ENCODE measurements at regions not wholly inside any gene's neighbourhood (a gene's known extent, or its start where the extent isn't known, plus 50 kb on each side); places are given as distances from the start of the nearest gene placed in this dataset.
"Not testable (repeated sequence)": the region's sequence is repeated elsewhere in the genome, so short reads cannot be mapped to it uniquely, and the experiment has no call there.

DNA sequence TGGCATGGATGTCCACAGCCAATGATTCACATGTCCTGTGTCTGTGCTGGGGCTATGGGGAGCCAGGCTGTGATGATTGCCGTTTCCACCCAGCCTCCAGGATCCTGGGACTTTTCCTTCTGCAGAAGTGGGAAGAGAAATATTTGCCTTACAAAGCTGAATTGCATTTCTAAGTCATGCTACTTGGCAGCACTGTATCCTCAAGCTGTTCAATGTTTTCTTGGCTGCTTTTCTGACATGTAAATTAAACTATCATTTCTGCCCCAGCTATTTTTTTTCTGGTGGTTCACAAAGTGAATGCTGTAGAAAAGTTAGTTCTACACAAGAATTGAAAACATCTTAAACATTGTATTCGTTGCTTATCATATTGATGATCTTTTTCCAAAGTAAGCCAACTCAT is 51.9 kb upstream of the TCERG1L start:
- no peak for DNase-seq

- no peak for DNase-seq
These were observed 60.0 kb upstream of the TCERG1L start for GRCh38 chr10:131371571-131371970.

GRCh38 chr10:131381576-131381975 is 70.1 kb upstream of the TCERG1L start:
- no peak for DNase-seq

GRCh38 chr10:131385161-131385872 is 73.8 kb upstream of the TCERG1L start:
- DNase-seq, result not testable (repeated sequence)

DNA sequence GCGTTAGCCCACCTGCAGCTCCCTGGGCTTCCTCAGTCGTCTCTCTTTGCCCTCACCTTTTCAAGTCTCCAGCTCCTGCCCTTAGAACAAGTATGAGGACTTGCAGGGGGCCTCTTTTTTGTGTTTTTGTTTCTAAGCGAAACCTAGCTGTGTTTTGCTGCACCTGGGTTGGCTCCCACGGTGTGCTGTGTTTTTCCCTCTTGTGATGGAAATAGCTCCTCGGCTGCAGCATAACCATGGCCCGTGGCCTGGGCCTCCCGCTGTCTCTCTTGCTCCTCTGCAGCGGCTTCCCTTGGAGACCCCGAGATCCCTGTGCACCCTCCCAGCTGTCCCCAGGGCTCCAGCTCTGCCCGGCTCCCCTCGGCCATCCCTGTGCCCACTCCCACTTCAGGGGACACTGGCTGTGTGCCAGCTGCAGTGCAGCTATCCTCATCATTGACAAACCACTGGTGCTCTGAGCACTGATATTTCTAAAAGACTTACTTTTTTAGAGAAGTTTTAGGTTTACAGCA is 75.6 kb upstream of the TCERG1L start:
- DNase-seq, result no peak

GRCh38 chr10:131391936-131392335 is 80.4 kb upstream of the TCERG1L start:
- no peak for DNase-seq

GRCh38 chr10:131396121-131397050 is 84.9 kb upstream of the TCERG1L start:
- peak; percentile 45 for DNase-seq

GRCh38 chr10:131398166-131398565 is 86.6 kb upstream of the TCERG1L start:
- no peak for DNase-seq

GRCh38 chr10:131399981-131400380 is 88.5 kb upstream of the TCERG1L start:
- DNase-seq, result no peak

GRCh38 chr10:131400513-131400912 is 89.0 kb upstream of the TCERG1L start:
- DNase-seq, result no peak

- DNase-seq, result no peak
These were observed 91.5 kb upstream of the TCERG1L start for GRCh38 chr10:131402771-131403650.

DNA sequence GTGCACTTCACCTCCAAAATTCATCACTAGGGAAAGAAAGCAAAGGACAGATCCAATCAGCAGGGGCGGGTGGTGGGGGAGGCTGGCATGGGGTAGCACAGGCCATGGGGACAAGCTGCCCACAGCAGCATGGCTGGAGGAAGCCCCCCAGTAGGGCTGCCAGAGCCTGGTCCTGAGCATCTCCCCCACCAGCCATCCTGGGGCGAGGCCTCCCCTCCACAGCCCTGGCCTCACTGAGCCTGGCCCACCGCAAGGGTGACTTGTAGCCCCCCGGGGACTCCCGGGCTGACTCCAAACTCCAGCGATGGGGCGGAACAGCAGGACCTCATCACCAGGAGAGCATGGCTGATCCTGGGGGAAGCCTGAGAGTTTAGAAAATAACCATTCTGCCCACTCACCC is 92.4 kb upstream of the TCERG1L start:
- no peak for DNase-seq

- no peak for DNase-seq
These were observed 93.4 kb upstream of the TCERG1L start for GRCh38 chr10:131404886-131405285.

GRCh38 chr10:131406676-131407392 is 95.3 kb upstream of the TCERG1L start:
- DNase-seq, result no peak

- DNase-seq, result no peak
These were observed 107.2 kb upstream of the TCERG1L start for GRCh38 chr10:131418681-131419080.

- DNase-seq, result no peak
These were observed 108.3 kb upstream of the TCERG1L start for GRCh38 chr10:131419797-131420196.

DNA sequence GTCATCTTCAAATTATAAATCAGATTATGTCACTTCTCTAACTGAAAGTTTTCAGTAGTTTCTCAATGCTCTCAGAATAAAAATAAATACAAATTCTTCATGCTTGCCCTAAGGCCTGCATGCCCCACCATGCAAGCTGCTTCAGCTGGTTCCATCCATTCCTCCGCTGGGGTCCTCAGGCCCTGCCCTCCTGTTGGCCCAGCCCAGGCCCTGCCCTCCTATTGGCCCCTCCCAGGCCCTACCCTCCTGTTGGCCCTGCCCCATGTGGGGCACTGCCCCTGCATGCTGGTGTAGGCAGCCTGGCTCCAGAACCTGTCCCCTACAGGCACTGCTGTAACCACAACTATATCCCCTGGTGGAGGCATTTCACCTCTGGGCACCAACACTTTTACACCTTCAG is 109.3 kb upstream of the TCERG1L start:
- no peak for DNase-seq

- DNase-seq, result no peak
These were observed 109.9 kb upstream of the TCERG1L start for GRCh38 chr10:131421381-131421780.

- DNase-seq, result no peak
These were observed 111.2 kb upstream of the TCERG1L start for GRCh38 chr10:131422731-131423130.

DNA sequence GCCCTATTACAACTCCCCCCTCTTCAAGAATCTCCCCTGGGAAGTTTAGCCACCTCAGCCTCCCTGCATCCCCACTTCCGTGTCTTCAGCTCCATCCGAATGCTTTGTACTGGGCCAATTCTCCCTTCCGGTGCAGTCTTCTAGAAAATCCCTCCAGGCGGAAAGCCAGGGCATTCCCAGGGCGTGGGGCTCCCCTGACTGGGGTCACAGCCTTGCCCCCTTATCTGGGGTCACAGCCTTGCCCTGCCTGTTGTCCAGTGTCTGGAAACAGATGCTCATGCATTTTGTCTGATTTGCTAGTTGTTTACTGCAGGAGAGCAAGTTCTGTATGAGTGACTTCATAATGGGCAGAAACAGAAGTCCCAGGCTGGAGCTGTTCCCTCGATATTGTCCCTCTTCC is 112.5 kb upstream of the TCERG1L start:
- no peak for DNase-seq

DNA sequence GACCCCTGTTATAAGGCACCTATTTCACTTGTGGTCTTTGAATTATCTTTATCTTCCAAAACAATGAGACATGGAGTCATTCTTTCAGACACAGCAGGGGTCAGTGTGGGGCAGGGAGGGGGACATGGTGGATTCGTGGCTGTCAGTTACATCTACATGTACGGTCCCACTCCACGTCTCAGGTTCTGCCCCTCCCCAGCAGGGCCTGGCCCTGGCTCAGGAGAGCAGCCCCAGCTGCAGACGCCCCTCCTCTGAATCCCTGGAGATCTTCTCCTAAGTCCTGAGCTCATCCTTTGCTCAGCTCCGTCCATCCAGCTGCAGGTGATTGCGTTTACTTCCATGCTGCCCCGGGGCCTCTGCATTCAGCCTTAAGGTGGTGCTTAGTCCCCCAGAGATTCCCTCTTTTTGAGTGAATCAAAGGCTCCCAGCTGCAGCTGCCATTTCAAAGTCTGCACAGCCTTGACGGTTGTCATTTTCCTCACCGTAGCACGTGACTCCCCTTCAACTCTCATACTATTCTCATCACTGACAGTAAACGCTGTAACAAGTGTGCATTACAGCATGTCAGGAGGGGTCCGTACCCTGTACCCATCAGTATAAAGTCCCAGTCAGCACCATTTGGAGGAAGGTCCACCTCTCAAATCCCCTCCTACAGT is 113.4 kb upstream of the TCERG1L start:
- DNase-seq, result no peak

Data from right hindlimb (tissue), 1 donor.